ENCODE measurements at regions not wholly inside any gene's neighbourhood (a gene's known extent, or its start where the extent isn't known, plus 50 kb on each side); places are given as distances from the start of the nearest gene placed in this dataset.
"Not testable (repeated sequence)": the region's sequence is repeated elsewhere in the genome, so short reads cannot be mapped to it uniquely, and the experiment has no call there.

GRCh38 chr6:81909162-81909561, 156.7 kb upstream of the TENT5A start:
- FAIRE-seq = no peak
- no peak for DNase-seq (ENCODE audit: low spot score)

DNA sequence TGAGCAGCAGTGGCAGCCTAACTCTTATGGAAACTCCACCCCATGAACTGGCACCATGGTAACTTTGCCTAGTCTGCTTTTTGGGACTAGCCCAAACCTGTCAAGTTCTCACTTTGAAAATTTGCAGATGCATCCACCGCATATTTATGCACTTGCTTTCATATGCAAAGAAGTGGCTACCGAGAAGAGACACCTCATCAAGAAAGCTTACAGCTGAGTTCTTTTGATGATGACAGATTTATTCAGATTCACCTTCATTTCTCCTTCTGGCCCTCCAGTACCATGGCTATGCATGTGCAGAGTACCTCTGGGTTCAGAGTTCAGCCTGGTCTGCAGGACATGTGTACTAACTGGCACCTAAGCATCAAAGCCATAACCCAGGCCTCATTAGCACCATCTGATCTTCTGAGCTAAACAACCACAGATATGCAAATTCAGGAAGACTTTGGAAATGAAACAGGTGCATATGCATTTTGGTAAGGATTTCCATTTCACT, 154.3 kb upstream of the TENT5A start:
- DNase-seq (ENCODE audit: low spot score) (no peak), FAIRE-seq (no peak)

- FAIRE-seq (no peak), DNase-seq (ENCODE audit: low spot score) (no peak)
Observed at GRCh38 chr6:81906041-81906440, 153.6 kb upstream of the TENT5A start.

- FAIRE-seq = no peak
- DNase-seq (ENCODE audit: low spot score) = no peak
Observed at GRCh38 chr6:81901551-81901966, 149.1 kb upstream of the TENT5A start.

DNA sequence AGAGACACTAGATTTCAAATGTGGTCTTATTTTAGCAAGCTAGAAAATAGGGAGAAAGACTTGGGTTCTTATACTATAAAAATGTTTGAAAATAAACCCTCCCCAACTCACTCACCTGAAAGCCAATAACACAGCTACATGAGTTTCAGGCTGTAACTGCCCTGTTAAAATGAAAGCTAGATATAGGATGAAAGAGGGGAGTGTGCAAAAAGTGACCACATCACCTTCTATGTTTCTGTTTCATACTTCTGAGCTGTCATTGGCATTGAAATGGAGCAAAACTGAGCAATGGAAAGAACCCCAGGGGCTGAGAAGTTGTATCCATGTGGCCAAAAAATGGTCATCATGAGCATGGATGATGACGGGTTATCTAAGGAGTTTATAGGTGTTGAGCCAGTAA, 148.1 kb upstream of the TENT5A start:
- FAIRE-seq (no peak), DNase-seq (ENCODE audit: low spot score) (no peak)

- FAIRE-seq (no peak), DNase-seq (ENCODE audit: low spot score) (no peak)
Observed at GRCh38 chr6:81897793-81898192, 145.3 kb upstream of the TENT5A start.

DNA sequence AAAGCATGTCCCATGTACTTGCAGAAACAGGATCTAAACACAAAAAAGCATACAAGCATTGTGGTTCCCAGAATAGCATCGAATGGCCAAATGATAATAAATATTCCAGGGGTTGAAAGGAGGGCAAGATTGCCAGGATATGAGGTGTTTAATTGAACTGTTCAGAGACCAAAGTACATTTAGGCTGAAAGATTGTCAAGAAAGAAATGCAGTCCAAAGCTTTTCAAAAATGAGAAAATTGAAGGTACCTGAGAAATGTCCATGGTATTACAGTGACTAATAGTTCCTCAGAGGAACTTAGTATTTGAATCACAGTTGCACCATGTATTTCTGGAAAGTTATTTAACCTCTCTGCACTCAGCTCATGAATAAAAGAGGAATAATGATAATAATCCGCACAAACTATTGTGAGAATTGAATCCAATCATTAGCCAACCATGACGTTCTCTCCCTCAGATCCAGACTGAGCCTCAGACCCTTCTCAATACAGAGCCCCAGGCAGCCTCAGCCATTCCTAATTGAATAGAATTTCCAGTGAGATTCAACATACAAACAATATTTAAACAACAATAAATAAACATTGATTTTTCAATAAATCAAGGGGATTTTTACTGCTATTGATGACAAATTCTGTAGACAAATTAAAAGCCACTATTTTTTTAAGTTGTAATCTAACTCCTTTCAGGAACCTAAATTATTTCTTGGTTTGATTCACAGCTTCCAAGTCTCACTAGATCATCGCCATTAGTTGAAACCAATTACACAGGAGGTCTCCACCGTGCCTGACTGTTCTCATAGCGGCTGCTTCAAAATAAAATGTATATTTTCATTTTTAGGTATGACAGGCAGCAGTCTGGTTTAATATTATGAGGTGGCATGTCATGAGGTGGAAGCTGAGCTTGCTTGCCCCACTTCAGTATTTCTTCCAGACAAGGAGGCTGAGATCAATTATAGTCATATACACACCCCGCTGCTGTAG, 144.3 kb upstream of the TENT5A start:
- no peak for DNase-seq (ENCODE audit: low spot score)
- no peak for FAIRE-seq

- FAIRE-seq (no peak), DNase-seq (ENCODE audit: low spot score) (no peak)
Observed at GRCh38 chr6:81895511-81896185, 143.2 kb upstream of the TENT5A start.

DNA sequence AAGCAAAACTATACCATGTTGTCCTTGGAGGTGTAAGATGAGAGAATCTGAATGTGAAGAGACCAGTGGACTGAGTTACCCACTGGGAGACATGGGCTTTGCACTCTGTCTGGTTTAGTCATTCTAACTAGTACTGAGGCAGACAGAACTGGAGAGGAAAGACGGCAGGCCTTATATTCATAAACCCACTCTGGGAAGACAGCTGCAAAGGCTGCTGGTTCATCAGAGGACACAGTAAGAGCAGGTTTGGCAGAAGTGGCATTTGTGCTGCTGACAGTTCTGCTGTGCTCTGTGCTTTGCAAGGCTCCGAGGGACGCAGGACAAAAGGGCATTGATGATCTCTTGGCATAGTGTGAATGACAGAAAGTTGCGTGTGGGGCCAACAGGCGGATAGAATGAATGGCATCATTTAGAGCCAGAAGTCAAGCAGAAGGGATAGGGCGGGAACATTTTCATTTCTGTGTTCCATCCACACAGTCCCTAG, 142.3 kb upstream of the TENT5A start:
- FAIRE-seq = no peak
- no peak for DNase-seq (ENCODE audit: low spot score)

GRCh38 chr6:81894306-81894705, 141.8 kb upstream of the TENT5A start:
- DNase-seq (ENCODE audit: low spot score) = no peak
- no peak for FAIRE-seq

DNA sequence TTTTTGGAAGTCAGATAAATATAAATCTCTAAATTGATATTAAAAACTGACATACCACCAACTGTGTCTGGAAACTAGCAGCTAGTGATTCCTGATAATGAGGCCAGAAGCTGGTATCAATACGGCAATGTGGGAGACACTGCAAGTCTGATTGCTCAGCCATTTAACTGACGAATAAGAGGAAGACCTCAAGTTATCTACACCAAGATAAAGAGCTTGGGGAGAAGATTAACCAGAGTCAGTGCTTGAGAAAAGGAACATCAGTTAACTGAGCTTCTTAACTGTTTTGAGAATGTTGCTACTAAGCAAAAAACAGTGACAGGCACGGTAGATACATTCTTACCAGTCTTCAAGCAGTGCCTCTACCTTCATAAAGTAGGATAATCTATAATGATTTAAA, 140.4 kb upstream of the TENT5A start:
- no peak for FAIRE-seq
- DNase-seq (ENCODE audit: low spot score) = no peak

DNA sequence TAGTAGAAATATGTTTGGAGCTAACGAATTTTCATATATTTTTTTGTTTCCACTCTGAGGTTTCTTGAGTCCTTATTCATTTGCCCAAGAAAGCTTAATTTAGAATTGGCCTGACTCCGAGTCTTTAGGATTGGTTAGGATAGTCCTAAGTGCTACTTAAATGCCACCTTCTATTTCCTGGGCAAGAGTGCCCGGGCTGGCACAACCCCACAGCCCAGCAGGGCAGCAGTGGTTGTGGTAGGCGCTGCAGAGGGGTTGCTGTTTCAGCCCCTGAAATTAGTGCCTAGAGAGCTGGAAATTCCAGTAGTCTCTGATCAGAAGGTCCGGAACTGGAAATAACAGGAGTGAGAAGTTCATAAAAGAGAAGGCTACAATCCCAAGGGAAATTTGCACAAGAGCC, 139.4 kb upstream of the TENT5A start:
- DNase-seq (ENCODE audit: low spot score) (no peak), FAIRE-seq (no peak)

- no peak for FAIRE-seq
- DNase-seq (ENCODE audit: low spot score) = peak; percentile 25
Observed at GRCh38 chr6:81890846-81891245, 138.4 kb upstream of the TENT5A start.

- FAIRE-seq = no peak
Observed at GRCh38 chr6:81889377-81890053, 137.0 kb upstream of the TENT5A start.

GRCh38 chr6:81886909-81887308, 134.4 kb upstream of the TENT5A start:
- FAIRE-seq = not testable (repeated sequence)

More at GRCh38 chr6:81889377-81890053, 137.0 kb upstream of the TENT5A start:
- DNase-seq (ENCODE audit: low spot score) = no peak

DNA sequence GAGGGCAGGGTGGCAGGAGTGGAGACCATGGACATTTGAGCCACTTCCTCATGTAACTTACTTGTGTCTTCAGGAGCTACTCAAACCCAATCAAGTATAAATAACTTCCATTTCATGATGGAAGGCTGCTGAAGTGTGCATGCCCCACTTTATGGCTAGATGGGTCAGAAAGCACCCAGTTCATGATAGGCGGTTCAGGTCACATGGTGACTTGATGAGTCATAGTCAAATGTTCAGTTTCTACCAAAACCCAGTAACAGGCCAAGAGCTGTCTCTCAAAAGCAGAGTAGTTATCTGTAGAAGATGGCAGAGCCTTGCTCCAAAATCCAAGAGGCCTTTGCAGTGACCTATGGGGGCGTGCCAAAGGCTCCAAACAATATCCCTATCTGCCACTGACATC, 133.7 kb upstream of the TENT5A start:
- DNase-seq (ENCODE audit: low spot score) (no peak), FAIRE-seq (no peak)

More at GRCh38 chr6:81886909-81887308, 134.4 kb upstream of the TENT5A start:
- not testable (repeated sequence) for DNase-seq (ENCODE audit: low spot score)

- FAIRE-seq = no peak
- no peak for DNase-seq (ENCODE audit: low spot score)
Observed at GRCh38 chr6:81881660-81882059, 129.2 kb upstream of the TENT5A start.

GRCh38 chr6:81878479-81878878, 126.0 kb upstream of the TENT5A start:
- FAIRE-seq (no peak), DNase-seq (ENCODE audit: low spot score) (no peak)

GRCh38 chr6:81876971-81877370, 124.5 kb upstream of the TENT5A start:
- DNase-seq (ENCODE audit: low spot score) = no peak
- no peak for FAIRE-seq

DNA sequence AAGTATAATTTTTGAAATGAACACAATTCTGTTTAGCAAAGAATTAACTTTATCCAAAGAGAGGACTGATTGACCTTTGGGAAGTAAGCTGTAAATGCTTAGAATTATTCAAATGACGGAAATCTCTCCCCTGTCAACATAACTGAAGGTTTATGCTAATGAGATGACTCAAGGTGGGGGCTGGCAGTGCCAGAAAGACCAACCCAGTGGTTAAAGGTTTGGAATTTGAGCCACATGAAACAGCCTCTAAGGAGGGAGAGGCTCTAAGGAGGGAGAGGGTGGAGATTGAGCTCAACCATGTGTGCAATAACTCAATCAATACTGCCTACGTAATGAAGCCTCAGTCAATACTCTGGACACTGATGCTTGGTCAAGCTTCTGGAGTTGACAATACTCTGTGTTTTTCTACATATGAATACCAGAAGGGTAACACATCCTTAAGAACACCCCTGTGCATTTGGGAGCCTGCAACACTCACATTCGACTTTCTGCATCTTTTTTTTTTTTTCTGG, 123.4 kb upstream of the TENT5A start:
- FAIRE-seq = no peak
- DNase-seq (ENCODE audit: low spot score) = no peak

Measured in urothelium cell line (cell line).